ENCODE measurements at regions not wholly inside any gene's neighbourhood (a gene's known extent, or its start where the extent isn't known, plus 50 kb on each side); places are given as distances from the start of the nearest gene placed in this dataset.

- in situ Hi-C loops (cut with MboI; ENCODE audit: low sequenced_read_pairs), result no loop called here
These were observed 254.0 kb upstream of the KRR1 start for GRCh38 chr12:75765170-75766059.

More at GRCh38 chr12:75765170-75766059, 254.0 kb upstream of the KRR1 start:
- Histone ChIP-seq H4K8ac (ENCODE audit: low read depth in 2 of 2, low read length in 2 of 2) (0 out of 4 replicates have a peak overlapping the region, but pooled peaks of 1 of the 2 experiments have one; percentile 3), H2AK9ac (replicated peaks; ENCODE audit: low read depth, low read length, poor library complexity) (no peak overlapping the region), H3K27ac (ENCODE audit: insufficient read depth, low read length) (no peak overlapping the region), H3K36me3 (ENCODE audit: control insufficient read depth, insufficient read depth, low read length) (no peaks in the 10 kb centered on the region), H2BK15ac (ENCODE audit: low read depth, low read length) (peak overlapping the region; percentile 49; the same call in 1 of the 3 replicates), H3K4ac (ENCODE audit: low read depth, low read length) (no peak overlapping the region), H3K23ac (ENCODE audit: low read depth, low read length) (no peak overlapping the region; the same call in 1 of the 2 replicates), H3K18ac (ENCODE audit: low read depth, low read length) (0 out of 2 replicates have a peak overlapping the region, but pooled peaks have one; percentile 18), H2BK5ac (ENCODE audit: low read depth, low read length, poor library complexity, severe bottlenecking) (no peak overlapping the region), H3K9ac (ENCODE audit: low read depth, low read length) (no peak overlapping the region), H3K4me2 (ENCODE audit: low read depth, low read length) (no peak overlapping the region), H3K27me3 (ENCODE audit: control insufficient read depth, insufficient read depth, low read length) (no peaks in the 10 kb centered on the region), H2AK5ac (ENCODE audit: low read depth, low read length) (peak overlapping the region; percentile 10; the same call in 1 of the 2 replicates), H4K20me1 (ENCODE audit: insufficient read depth, low read length) (no peaks in the 10 kb centered on the region), H2BK120ac (ENCODE audit: low read depth, low read length) (no peak overlapping the region), H4K5ac (ENCODE audit: low read depth, low read length) (no peak overlapping the region), H3K9me1 (ENCODE audit: insufficient read depth, low read length) (no peaks in the 10 kb centered on the region), H2AFZ (replicated peaks; ENCODE audit: low read length, poor library complexity) (no peak overlapping the region), H3K4me1 (ENCODE audit: control insufficient read depth, insufficient read depth, low read length) (peaks cover 2% of the 10 kb centered on the region; the same call in 1 of the 2 replicates), H3K9me3 (ENCODE audit: control insufficient read depth, insufficient read depth, low read length) (no peaks in the 10 kb centered on the region), H3K4me3 (ENCODE audit: insufficient read depth, low read depth, low read length) (no peak overlapping the region), H3K56ac (ENCODE audit: extremely low read depth, insufficient read depth, low read length) (no peak overlapping the region), H3K79me1 (ENCODE audit: low read depth in 1 of 2, low read length in 2 of 2) (no peaks in the 10 kb centered on the region), H3K14ac (replicated peaks; ENCODE audit: low read depth, low read length) (peak overlapping the region; percentile 14; the same call in 1 of the 2 replicates), H4K91ac (ENCODE audit: insufficient read depth, low read depth, low read length) (0 out of 2 replicates have a peak overlapping the region, but pooled peaks have one; percentile 19), H2BK20ac (ENCODE audit: low read depth, low read length) (0 out of 2 replicates have a peak overlapping the region, but pooled peaks have one; percentile 30)
- DNase-seq (no peak), ATAC-seq (ENCODE audit: low read depth) (no peak)
- WGBS, 2 experiments (ENCODE audit: extremely low coverage in 2 of 2, insufficient read length in 1 of 2), result no CpG with 5 or more reads among the region's 3 CpGs
- intact Hi-C loops (cut with micrococcal nuclease), result loop anchor here (5.0 kb wide), 1 partner anchor 203 kb away; no protein-coding TSS in a partner anchor
- TF ChIP-seq CTCF (conservative IDR thresholded peaks at IDR 0.05; ENCODE audit: low read depth, low read length), result no peak
- TF ChIP-seq MAFK (IDR thresholded peaks at IDR 0.05; ENCODE audit: low read depth, low read length), result peak; percentile 27
- TF ChIP-seq CHD1 (IDR thresholded peaks at IDR 0.05; ENCODE audit: low read depth, low read length), result no peak
- no peak for TF ChIP-seq USF2 (IDR thresholded peaks at IDR 0.05; ENCODE audit: low read depth, low read length)
- TF ChIP-seq MAZ (IDR thresholded peaks at IDR 0.05; ENCODE audit: borderline replicate concordance, low read depth, low read length), result no peak
- TF ChIP-seq SMC3 (IDR thresholded peaks at IDR 0.05; ENCODE audit: low read depth, low read length), result no peak
- TF ChIP-seq POLR2A (IDR thresholded peaks at IDR 0.05; ENCODE audit: low read depth, low read length), result no peak
- no peak for TF ChIP-seq BHLHE40 (IDR thresholded peaks at IDR 0.05; ENCODE audit: low read depth, low read length)
- BruUV-seq (replicated peaks), result no TSS peak
- POLR2A ChIA-PET (ENCODE audit: unreplicated experiment), result no interaction called here
- CTCF ChIA-PET, result interaction anchor here (0.6 kb wide), 2 partner anchors 13 to 55 kb away, joined by 3 read pairs; no protein-coding TSS in a partner anchor
- dilution Hi-C loops (cut with HindIII; ENCODE audit: low sequenced_read_pairs, unreplicated experiment), result no loop called here
